IPS-18c (cell line): ENCODE measurements at regions not wholly inside any gene's neighbourhood (a gene's known extent, or its start where the extent isn't known, plus 50 kb on each side); places are given as distances from the start of the nearest gene placed in this dataset.

Source experiments
- H3K4me3 ChIP-seq: 2 replicates; pipeline ENCODE4 v1.7.0; 2013; ENCODE audit warnings: low read depth, mild to moderate bottlenecking, low read length, moderate library complexity; ENCODE audit not compliant: insufficient read depth
- H3K9me3 ChIP-seq: one replicate; pipeline ENCODE4 v1.6.1; 2013; ENCODE audit warnings: mild to moderate bottlenecking, low read length, moderate library complexity; ENCODE audit not compliant: control insufficient read depth, insufficient read depth

DNA sequence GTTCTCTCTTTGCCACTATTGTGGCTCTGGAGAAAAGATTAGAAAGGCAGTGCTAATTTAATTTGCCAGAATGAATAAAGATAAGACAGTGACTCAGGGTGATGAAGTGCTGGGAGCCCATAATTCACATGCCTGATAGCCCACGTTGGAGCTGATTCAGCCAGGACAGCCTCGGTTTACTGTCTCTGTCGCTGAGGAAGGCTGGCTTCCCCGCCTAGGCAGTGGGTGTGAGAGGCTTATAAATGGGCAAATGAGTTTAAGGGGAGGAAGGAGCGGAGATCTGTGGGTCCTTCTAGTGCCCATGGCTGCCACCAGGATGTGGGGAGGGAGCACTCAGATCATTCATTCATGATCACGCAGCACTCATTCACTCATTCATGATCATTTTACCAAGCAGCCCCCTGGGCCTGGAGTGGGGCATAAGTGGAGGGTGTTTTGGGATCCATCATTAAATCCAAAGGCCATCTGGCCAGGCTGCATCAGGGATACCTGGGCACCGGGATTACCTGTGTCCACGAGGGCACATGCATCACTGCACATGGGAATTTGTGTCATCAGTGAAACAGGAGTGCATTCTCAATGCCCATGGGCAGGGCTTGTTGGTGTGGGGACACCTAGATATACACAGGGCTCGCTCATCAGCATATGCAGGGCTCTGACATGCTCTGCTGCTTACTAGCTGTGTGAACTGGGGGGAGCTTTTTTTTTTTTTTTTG, 315.4 kb downstream of the MATN1 start:
- no peaks in the 10 kb centered on the region for H3K9me3 ChIP-seq
- no peak overlapping the region for H3K4me3 ChIP-seq

DNA sequence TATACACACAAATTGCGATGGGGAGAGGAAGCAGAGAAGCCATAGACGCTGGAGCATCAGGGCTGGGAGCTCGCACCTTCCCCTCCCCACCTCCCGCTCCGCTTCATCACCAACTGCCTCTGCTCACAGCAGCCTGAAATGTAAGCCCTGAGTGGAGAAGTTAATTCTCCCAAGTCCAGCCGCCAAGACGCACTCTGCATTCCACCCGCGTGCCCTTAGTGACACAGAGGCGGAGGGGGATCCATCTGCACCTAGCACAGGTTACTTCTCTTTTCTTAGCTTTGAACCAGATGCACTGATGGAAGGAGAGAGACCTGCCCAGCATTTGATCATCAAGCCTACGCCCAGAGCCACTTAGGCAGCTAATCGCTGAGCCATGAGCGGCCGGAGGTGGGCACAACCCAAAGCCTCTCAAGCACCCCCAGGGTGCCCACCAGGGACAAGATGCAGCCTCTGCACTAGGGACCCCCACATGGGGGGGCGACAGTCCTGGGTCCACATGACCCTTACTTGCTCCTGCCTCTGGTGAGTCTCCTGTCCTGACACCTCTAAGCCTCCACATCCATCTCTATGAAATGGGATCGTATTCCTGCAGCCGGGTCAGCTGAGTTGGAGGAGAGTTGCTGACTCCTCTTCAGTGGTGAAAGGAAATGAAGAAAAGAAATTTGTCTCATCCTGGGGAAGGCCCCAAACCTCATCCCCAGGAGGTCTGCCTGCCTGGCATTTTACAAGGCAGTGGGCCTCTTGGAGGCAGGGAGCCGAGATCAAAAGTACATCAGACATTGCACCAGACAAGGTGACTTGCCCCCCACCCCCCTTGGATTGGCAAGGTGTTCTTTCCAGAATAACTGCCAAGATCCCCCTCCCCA, 316.2 kb downstream of the MATN1 start:
- Histone ChIP-seq H3K4me3 (no peak overlapping the region), H3K9me3 (no peaks in the 10 kb centered on the region)

DNA sequence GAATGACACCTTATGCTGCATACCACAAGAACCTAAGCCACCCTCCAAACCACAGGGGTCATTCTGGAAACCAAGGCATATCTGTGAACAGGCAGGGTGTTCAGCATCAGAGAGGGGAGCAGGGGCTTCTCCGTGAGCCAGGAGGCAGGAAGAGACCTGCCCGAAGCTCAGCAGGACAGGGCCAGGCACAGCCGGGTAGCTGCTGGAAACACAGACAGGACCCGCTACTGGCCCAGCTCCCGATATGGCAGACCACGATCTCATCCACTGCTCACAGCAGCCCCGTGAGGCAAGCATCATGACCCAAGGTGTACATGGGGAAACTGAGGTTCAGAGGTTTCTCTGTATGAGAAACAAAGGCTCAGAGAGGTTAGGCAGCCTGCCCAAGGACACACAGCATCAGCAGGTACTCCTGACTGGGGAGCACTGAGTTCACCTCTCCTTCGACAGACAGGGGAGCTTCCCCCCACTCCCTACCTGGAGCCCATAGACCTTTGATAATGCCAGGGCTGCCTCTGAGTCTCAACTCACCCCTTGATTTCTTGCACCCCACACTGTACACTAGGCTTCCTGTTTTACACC, 317.7 kb downstream of the MATN1 start:
- H3K4me3 ChIP-seq, result no peak overlapping the region
- no peaks in the 10 kb centered on the region for H3K9me3 ChIP-seq

DNA sequence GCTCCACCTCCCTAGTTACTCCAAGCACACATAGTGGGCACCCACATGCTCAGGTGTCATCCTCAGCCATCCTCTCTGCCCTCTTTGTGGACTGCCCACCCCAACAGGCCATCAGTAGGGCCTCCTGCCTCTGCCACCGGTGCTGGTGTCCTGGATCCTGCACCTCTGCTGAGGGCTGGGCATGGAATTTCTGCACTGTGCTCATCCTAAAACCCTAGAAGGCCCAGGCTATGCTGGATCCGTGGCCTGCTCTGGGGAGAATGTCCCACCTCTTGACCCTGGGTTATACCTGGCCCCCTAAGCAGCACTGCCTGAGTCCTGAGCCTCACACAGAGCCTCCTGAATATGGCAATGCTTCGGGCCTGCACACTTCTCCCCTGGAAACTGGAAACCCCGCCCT, 318.3 kb downstream of the MATN1 start:
- no peak overlapping the region for H3K4me3 ChIP-seq
- H3K9me3 ChIP-seq, result no peaks in the 10 kb centered on the region

DNA sequence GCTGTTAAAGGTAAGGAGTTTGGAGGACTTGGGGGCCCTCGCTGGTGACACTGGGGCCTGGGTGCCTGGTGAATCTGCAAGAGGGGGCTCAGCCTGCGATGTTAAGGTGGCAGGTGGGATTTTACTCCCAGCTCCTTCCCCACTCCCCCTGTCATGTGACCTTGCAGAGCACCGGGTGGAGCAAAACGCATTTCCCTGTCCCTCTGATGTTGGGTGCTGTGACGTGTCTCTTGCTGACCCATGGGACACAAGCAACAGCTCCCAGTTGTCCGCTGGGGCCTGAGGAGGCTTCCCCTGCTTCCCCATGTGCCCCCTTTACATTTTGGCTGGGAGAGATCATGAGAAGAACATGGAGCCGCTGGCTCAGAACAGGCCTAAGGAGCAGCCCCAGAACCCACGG, 319.0 kb downstream of the MATN1 start:
- no peak overlapping the region for H3K4me3 ChIP-seq
- no peaks in the 10 kb centered on the region for H3K9me3 ChIP-seq

DNA sequence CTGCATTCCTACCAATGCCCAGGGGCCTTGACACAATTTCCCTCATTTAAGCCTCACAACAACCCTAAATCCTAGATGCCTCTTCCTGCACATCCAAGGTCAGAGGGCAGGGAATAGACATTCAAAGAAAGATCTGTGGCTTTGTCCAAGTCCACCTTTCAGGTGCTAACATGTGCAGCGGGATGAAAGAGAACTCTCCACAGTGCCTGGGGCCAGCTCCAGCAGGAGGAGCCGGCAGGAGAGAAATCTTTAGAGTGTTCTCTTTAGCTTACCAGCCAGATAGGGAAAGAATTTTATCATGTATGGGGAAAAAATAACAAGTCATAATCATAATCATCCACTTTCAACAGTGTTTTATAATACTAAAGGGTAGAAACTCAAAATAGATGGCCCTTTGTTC, 319.7 kb downstream of the MATN1 start:
- Histone ChIP-seq H3K4me3 (no peak overlapping the region), H3K9me3 (no peaks in the 10 kb centered on the region)

DNA sequence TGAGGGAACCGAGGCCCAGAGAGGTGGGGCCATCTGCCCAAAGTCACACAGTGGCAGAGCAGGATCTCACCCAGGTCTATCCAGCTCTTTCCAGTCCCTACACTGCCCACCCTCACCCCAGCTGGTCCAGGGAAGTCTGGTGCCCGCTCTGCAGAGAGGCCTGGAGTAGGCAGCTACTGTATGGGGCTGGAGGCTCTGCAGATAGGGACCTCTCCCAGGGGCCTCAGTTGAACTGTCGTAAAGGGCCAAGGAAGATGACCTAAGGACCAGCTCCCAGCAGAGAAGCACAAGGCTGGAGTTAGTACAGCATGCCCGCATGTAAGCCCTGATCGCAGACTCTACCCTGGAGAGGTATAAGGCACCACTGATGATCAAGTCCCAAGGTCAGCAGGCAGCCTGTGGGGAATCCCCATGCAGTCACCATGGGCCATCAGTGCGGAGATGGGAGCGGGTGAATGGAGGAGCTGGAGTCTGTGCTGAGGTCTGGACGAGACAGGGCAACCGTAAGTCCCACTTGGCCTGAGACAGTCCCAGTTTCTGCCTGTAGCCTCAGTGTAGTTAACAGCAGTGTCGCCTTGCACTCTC, 320.2 kb downstream of the MATN1 start:
- H3K9me3 ChIP-seq, result no peaks in the 10 kb centered on the region
- no peak overlapping the region for H3K4me3 ChIP-seq

DNA sequence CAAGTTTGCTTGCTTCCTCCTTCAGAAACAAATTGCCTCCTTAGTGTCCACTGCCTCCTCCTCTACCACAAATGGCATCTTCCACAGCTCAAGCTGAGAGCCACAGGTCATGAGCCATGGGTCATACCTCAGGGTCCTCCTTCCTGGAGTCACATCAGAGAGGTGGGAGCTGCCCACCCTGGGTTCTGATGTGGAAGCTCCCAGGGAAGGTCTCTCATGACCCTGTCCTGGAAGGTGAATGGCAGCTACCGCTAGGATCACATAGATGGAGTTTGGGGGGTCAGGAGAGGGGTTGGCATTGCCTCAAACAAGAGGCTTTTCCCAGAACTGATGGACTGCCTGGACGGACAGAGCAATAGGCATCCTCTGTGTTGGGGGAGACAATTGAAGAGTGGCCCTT, 321.4 kb downstream of the MATN1 start:
- Histone ChIP-seq H3K4me3 (no peak overlapping the region), H3K9me3 (no peaks in the 10 kb centered on the region)

DNA sequence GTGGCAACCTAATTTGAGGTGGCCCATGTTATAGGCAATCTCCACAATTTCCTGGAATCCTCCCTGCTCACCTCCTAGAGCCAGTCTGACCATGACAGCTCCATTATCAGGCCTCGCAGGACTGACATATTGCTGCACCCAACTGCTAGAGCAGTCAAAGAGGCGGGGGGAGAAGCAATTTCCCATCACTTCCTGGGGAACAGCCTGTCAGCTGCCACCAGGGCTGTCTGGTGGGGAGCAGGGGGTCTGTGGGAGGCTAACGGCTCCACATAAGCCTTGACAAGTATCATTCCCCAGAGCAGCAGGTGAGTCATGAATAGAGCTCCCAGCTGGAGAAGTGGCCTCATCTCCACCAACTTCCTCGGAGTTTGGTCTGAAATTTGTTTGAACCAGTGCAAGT, 322.9 kb downstream of the MATN1 start:
- no peak overlapping the region for H3K4me3 ChIP-seq
- no peaks in the 10 kb centered on the region for H3K9me3 ChIP-seq

DNA sequence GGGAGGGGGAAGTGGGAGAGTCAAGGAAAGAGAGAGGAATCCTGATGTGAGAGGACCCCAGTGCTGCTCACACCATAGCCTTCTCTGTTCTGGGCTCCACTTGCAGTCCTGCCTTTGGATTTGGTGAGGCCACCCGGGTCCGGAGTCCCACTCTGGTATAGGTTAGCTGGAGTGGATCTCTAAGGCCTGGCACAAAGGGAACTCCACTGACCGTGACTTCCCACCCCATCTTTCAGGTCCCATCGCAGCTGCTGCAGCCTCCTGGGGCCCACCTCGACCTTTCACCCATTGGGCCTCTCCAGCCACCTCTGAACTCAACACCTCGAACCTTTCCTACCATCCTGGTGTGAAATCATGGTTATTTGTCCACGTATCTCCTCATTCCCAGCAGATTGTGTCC, 324.4 kb downstream of the MATN1 start:
- no peak overlapping the region for H3K4me3 ChIP-seq

DNA sequence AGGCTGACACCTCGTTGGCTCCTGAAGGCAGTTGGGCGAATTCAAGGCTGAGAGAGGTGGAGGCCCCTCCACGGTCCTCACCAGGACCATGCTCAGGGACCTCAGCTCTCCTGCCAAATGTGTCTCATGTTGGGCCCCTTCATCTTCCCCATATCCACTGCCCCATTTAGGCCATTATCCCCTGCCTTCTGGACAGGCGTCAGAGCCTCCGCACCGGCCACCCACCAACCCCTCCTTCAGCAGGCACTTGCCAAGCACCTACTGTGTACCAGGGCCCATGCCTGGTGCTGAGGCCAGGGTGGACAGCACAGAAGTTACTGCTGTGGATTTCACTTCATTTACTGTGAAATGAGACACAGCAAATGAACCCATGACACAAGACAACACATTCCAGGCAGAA, 325.8 kb downstream of the MATN1 start:
- no peak overlapping the region for H3K4me3 ChIP-seq
- no peaks in the 10 kb centered on the region for H3K9me3 ChIP-seq

More for the DNA sequence above, 324.4 kb downstream of the MATN1 start:
- H3K9me3 ChIP-seq, result no peaks in the 10 kb centered on the region

DNA sequence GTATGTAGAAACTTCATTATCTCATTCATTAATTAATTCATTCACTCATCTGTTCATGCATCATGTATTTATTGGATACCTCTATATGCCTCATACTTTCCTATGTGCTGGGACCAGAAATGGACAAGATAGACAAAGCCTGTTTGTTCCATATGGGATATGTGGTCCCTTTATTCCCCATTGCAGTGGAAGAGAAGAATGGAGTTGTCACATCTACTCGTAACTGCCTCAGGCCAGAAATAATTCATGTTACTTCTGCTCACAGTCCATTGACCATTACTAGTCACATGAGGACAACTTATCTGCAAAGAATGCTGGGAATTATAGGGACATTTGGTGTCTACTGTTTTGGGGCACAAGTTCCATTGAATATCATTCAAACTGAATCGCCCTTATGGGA, 327.8 kb downstream of the MATN1 start:
- no peaks in the 10 kb centered on the region for H3K9me3 ChIP-seq
- no peak overlapping the region for H3K4me3 ChIP-seq

DNA sequence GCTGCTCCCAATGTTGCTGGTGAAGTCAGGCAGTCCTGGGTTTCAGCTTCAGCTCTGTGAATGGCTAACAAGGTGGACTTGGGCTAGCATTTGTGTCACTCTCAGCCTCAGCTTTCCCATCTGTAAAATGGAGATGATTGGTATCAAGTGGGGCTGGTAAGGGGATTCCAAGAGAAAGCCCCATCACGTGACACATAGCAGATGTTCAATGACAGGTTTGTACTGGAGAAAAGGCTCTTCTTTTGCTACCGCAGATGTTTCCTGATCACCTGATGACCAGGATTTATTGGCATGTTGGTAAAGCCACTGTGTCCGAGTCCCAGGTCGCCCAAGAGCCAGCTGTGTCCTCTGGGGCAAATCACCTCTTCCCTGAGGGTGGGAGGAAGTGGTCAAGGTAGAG, 335.0 kb downstream of the MATN1 start:
- no peaks in the 10 kb centered on the region for H3K9me3 ChIP-seq

DNA sequence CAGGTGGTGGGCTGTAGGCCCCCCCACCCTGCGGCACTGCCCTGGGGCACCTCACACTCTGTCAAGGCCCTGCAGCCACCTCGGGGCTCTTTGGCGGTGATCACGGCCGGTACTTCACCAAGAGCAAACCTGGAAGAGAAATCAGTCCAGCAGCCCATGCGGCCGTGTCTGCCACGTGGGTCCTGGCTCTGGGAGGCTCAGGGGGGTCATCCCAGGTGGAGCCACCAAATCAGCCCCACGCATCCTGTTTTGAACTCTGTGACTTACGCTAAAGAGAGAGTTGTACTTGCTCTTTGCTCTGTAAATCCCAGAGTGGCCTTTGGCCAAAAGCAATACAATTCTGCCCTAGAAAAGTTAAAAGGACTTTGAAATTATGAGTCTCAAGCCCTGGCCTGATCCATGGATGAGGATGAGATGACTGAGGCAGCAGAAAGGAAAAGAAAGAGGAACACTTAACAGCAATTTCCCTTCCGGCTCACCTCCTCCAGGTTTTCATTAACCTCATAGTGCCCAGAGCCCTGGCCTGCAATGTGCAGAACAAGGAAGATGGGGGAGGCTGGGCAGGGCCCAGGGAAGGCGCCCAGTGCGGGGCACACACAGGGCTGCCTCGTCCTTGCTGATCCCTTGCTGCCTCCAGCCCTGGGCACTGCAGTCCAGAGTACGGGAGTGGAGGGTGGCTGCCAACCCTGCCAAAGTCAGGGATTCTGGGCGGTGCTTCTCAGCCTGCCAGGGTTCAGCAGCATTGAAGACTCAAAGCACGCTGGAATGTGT, 337.0 kb downstream of the MATN1 start:
- no peak overlapping the region for H3K4me3 ChIP-seq

More for the DNA sequence above, 335.0 kb downstream of the MATN1 start:
- no peak overlapping the region for H3K4me3 ChIP-seq

DNA sequence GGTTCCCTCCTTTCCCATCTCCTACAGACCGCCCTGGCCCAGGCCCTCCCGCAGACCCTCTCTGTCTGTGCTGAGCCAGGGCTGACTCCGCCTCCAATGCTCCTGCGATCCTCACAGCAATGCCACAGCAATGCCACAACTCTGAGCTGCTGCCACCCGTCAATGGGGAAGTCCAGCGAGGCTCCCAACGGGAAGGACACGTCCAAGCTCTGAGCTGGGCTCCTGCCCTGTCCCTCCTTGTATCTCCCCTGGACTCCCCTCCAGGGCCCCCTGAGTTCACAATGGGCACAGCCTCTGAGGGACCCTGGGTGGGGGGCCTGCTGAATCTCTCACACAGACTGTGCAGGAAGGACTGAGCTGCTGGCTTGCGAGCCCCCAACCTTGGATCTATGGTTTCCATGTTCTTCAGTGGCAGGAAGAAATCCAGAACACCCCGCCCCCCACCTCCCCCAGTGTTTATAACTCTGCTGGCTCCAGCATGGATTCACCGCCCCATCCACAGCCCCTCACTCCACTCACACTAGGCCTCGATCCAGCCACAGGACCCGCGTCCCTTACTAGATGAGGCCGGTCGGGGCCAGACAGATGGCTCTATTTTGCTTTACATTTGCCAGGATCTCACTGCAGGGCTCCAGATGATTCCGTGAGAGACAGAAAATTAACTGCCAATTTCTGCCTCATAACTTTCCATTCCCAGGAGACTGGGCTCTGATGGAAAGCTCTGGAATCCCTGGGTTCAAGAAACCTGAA, 338.0 kb downstream of the MATN1 start:
- H3K4me3 ChIP-seq, result no peak overlapping the region
- no peaks in the 10 kb centered on the region for H3K9me3 ChIP-seq

More for the DNA sequence above, 337.0 kb downstream of the MATN1 start:
- H3K9me3 ChIP-seq, result no peaks in the 10 kb centered on the region
